ENCODE measurements at regions not wholly inside any gene's neighbourhood (a gene's known extent, or its start where the extent isn't known, plus 50 kb on each side); places are given as distances from the start of the nearest gene placed in this dataset.
"Not testable (repeated sequence)": the region's sequence is repeated elsewhere in the genome, so short reads cannot be mapped to it uniquely, and the experiment has no call there.

DNA sequence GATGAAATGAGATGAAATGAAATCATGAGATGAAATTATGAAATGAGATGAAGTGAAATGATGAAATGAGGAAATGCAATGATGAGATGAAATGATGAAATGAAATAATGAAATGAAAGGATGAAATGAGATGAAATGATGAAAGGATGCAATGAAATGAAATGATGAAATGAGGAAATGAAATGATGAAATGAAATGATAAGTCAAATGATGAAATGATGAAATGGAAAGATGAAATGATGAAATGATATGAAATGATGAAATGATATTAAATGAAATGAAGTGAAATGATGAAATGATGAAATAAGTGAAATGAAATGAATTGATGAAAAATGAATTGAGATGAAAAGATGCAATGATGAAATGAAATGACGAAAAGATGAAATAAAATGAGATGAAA lies 220.2 kb upstream of the VKORC1L1 start:
- TF ChIP-seq, protein P1, sequence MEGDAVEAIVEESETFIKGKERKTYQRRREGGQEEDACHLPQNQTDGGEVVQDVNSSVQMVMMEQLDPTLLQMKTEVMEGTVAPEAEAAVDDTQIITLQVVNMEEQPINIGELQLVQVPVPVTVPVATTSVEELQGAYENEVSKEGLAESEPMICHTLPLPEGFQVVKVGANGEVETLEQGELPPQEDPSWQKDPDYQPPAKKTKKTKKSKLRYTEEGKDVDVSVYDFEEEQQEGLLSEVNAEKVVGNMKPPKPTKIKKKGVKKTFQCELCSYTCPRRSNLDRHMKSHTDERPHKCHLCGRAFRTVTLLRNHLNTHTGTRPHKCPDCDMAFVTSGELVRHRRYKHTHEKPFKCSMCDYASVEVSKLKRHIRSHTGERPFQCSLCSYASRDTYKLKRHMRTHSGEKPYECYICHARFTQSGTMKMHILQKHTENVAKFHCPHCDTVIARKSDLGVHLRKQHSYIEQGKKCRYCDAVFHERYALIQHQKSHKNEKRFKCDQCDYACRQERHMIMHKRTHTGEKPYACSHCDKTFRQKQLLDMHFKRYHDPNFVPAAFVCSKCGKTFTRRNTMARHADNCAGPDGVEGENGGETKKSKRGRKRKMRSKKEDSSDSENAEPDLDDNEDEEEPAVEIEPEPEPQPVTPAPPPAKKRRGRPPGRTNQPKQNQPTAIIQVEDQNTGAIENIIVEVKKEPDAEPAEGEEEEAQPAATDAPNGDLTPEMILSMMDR (IDR thresholded peaks at IDR 0.05) = not testable (repeated sequence)
- TF ChIP-seq POLR2A (IDR thresholded peaks at IDR 0.05) = not testable (repeated sequence)

Measured in breast epithelium (tissue), 3 donors.